IPS-NIHi11 (cell line): ENCODE measurements at regions not wholly inside any gene's neighbourhood (a gene's known extent, or its start where the extent isn't known, plus 50 kb on each side); places are given as distances from the start of the nearest gene placed in this dataset.
"Not testable (repeated sequence)": the region's sequence is repeated elsewhere in the genome, so short reads cannot be mapped to it uniquely, and the experiment has no call there.

Experiments used
- DNase-seq: peaks from one replicate; pipeline ENCODE4 v3.0.0; 2012; ENCODE audit warnings: mixed read lengths, low spot score

DNA sequence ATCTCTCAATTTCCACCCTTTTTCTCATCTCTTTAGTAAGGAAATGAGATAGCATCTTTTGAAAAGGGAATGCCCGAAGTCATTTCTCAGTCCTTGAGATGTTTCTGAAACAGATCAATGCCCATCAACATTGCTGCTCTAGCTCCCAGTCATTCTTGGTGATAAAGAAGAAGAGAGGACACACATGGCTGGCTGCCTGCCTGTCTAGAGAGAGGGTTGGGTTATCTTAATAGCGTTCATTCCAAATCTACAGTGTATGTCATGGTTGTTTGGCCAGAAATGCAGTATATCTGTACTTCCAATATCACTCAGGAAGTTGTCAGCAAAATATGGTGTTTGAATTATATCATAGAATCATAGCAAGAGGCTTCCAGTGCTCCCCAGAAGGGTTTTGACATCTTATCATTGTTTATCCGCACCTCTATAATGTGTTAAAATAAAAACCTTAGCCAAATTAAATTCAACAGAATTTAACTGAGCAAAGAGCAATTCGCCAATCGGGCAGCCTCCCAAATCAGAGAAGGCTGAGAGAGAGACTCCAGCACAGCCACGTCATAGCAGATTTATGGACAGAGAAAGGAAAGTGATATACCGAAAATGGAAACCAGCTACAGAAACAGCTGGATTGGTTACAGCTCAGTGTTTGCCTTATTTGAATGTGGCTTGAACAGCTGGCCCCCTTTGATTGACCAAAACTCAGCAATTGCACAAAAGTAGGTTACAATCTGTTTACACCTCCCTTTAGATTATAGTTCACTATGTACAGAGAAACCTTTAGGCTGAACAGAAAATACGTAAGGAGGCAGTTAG is 321.0 kb upstream of the FRG1 start:
- not testable (repeated sequence) for DNase-seq

DNA sequence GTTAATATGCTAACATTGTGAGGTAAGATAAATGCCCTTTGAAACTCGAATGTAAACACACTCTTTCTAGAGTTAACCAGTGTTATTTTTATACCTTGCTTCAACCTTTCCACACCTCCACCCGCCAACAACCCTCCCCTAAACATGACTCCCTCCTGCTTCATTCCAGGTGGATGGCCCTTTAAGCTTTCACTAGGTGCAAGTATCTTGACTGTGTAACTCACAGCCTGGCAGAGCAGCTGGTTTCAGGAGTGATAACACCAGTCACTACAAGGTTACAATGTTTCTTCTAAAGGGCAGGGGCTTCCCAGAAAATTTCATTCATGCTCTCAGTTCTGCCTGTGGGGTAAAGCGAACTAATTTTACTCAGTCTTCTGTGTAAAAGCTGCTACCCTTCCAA is 318.1 kb upstream of the FRG1 start:
- not testable (repeated sequence) for DNase-seq

DNA sequence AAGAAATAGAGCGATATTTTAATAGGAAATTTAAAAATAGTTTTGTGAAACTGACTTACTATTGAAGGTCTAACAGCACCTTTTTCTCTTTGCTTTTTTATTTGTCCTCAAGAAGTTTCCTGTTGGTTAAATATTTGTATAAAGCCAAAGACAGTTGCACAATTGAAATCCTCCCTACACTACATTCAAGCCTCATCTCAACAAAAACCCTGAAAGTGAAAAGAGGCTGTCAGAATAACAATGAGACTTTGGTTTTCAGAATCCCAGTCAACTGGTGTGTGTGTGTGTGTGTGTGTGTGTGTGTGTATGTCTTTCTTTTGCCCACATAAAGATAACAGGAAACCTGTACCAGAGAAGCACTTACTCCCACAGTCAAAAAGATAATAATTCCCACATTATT is 313.6 kb upstream of the FRG1 start:
- not testable (repeated sequence) for DNase-seq

GRCh38 chr4:189629733-189630132 is 310.9 kb upstream of the FRG1 start:
- DNase-seq, result not testable (repeated sequence)

DNA sequence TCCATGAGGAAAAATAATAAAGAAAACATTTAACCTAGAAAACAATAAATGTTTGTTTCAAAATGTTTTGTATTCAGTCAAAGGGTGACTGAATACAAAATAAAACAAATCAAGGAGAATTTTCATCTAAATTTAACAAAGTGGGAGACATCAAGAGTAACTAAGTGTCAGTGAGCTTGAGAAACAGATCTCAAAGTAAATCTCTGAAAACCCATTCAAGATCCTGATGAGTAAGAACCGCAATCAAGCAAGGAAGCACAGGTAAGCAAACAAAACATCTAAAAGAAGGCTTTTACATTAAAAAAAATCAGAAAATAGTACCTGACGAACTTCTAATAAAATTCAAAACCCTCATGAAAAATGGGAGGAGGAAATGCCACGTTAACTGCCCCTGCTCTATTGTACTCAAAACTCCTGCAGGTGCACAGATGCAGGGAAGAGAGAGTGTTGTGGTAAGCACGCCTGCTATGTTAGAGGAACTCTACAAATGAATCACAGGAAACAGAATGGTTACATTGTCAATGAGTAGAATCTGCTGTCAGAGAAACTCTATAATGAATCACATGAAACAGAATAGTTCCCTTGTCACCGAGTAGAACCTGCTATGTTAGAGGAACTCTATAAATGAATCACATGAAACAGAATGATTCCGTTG is 309.6 kb upstream of the FRG1 start:
- not testable (repeated sequence) for DNase-seq

DNA sequence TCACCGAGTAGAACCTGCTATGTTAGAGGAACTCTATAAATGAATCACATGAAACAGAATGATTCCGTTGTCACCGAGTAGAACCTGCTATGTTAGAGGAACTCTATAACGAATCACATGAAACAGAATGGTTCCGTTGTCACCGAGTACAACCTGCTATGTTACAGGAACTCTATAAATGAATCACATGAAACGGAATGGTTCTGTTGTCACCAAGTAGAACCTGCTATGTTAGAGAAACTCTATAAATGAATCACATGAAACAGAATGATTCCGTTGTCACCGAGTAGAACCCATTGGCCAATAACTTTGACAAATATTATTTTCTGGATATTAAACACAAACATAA is 309.1 kb upstream of the FRG1 start:
- DNase-seq, result not testable (repeated sequence)

DNA sequence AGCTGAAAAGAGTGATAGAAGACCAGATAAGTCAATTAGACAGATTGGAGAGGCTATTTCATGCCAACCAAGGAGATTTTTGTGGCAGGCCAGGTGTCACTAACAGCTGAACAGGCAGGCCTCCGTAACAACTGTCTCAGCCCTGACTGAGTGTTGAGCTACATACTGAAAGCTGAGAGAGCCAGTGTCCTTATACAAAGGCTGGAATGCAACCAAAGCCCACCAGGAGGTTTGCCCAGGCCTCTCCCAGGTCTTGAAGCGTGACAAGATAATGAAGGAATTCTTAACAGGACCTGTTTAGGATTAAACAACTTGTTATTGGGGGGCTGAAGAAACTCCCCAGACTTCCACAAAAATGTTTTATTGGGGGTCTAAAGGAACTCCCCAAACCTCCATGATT is 290.2 kb upstream of the FRG1 start:
- DNase-seq, result not testable (repeated sequence)

DNA sequence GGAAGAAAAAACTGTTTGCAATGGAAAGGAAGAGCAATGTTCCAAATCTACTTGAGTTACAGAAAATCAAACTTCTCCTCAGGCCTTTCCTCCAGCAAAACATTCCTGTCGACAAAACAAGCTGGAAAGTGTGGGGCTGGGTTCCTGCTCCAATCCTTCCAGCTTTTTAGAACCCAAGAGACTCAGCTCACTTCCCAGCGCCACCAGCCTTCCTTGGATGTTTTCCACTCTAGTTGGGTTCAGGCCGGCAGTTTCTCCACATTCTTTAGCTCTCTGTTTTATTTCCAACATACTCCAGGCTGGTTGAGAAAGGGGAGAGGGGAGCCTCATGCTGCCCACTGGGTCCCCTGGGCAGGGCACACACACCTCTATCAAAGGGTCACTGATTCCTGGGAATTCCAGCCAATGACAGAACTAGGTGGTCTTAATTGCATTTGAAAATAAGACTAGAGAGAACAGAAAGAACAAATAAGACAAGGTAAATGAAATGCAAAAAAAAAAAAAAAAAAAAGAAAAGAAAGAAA is 287.5 kb upstream of the FRG1 start:
- not testable (repeated sequence) for DNase-seq

- DNase-seq, result not testable (repeated sequence)
Observed at GRCh38 chr4:189653983-189654382, 286.7 kb upstream of the FRG1 start.

GRCh38 chr4:189654396-189654795 is 286.3 kb upstream of the FRG1 start:
- DNase-seq, result not testable (repeated sequence)

DNA sequence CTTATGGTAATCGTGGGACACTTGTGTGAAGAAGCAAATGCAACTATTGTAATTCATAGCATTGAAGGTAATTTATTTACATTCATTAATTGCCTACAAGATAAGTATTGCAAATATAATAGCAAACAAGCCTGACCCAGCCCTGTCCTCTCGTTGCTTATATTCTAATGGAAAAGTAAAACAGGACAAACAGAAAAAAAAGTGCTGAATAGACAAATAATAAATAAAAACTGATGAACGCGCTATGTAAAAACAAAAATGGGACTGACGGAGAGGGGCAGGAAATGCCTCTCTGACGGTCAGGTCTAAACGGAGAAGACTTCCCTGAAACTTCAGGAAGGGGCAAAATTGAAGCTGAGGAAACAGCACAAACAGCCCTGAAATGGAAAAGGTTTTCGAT is 284.9 kb upstream of the FRG1 start:
- DNase-seq, result not testable (repeated sequence)

- no peak for DNase-seq
Observed at GRCh38 chr4:189656641-189657040, 284.0 kb upstream of the FRG1 start.

DNA sequence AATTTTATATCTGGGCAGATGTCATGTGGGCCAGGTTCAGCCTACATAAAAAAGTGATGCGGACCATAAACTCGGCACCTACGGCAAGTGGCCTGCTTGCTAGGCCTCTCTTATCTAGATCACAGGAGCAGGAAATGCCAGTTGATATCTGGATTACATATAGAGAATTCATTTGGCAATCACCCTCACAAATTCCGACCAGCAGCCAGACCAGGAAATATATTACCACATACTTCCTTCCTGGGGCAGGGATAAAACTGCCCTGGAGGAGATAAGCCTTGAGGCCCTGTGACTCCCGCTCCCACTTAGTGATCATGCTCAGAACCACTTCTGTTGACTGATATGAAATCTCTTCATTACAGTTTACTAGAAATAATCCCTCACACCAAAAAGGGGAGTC is 282.4 kb upstream of the FRG1 start:
- not testable (repeated sequence) for DNase-seq

GRCh38 chr4:189658831-189659230 is 281.8 kb upstream of the FRG1 start:
- DNase-seq, result not testable (repeated sequence)

- no peak for DNase-seq
Observed at GRCh38 chr4:189659287-189659686, 281.4 kb upstream of the FRG1 start.

DNA sequence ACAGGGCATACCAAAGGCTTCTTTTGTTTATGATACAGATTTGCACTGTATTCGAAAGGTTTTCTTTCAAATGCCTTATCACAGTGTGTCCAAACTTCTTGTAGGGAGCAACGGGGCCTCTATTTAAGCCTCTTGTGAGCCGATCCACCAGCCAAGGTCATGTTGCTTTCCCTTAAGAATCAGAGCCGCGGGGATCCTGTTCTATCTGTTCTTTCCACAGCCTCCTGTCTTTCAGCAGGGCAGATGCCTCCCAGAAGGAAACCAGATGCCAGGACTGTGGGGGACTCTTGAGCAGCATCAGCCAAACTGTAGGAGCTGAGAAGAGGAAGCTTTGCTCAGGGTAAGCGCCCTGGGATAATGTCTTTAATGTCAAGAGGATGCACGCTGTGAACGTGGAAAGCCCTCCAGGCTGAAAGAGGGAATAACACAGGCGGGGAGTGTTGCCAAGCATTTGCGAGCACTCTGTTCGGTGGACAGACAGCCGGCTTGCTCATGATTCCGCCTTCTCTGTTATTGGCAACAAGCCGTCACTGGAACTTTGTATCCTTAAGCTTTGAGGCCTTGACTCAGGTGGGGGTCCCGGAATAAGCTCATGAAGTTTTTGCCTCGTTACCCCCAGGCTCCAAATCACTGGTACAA is 279.8 kb upstream of the FRG1 start:
- DNase-seq, result peak; percentile 4

DNA sequence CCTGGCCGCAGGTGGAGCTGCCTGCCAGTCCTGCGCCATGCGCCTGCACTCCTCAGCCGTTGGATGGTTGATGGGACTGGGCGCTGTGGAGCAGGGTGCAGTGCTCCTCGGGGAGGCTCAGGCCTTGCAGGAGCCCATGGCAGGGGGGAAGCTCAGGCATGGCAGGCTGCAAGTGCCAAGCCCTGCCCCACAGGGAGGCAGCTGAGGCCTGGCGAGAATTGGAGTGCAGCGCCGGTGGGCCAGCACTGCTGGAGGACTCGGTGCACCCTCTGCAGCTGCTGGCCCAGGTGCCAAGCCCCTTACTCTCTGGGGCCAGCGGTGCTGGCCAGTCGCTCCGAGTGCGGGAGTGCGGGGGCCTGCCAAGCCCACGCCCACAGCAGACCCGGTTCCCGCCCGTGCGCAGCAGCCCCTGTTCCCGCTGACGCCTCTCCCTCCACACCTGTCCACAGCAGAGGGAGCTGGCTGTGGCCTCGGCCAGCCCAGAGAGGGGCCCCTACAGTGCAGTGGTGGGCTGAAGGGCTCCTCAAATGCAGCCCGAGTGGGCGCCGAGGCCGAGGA is 275.9 kb upstream of the FRG1 start:
- DNase-seq, result no peak

DNA sequence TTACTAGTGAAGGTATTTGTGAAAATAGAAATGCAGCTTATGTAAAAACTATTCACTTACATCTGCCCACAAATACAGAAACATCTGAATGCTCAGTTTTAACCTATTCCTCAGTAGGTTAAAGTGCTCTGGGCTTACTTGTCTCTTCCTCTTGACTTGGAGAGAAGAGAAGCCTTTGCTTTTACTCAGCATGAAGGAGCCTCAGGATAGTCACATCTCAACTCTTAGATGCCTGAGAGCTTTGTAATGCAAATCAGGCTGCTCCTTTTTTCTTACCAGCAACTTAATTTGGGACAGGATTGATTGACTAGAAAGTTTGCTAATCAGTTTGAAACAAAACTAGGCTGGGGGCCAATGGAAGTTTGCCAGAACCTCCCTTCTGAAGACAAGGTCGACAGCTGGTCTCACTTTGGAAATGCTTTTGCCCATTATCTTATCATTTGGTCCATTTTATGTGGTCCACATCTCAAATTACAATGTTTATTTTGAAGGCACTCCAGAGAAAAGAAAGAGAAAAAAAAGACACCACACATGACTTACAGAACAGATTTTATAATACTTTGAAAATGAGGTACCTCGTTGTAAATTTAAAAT is 274.9 kb upstream of the FRG1 start:
- DNase-seq, result not testable (repeated sequence)

DNA sequence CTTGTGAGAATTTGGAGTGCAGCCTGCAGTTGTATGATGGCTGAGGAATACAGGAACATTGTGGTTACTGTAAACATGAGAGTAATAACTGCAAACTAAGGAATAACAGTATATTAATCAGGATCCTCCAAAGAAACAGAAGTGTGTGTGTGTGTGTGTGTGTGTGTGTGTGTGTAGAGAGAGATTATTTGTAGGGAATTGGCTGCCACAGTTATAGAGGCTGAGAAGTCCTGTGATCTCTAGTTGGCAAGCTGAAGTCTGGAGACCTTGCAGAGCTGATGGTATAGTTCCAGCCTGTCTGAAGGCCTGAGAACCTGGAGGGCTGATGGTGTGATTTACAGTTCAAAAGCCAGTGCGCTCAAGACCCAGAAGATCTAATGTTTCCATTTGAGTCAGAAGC is 273.3 kb upstream of the FRG1 start:
- not testable (repeated sequence) for DNase-seq

DNA sequence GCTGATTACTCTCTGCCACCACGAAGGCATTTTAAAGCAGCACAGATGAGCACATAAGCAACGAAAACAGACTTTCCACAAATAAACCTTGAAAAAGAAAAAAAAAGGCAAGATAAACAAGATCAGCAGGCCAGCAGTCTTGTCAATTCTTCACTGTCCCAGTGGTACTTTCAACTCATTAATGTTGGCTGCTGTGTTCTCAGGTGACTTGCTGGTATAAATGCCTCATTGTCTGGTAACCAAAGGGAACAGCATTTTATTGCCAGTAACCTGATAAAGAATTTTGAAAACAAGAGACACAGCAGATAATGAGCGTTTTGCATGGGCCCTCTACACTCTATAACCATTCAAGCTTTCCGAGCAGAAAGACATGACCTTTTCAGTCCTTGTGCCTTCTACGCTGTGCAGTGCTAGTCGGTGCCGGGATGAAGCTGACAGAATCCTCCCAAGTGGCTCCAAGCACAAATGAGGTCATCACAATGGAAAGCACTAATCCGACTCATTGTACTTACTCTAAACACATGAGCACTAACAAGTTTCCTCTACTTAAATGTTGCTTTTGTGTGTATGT is 242.9 kb upstream of the FRG1 start:
- not testable (repeated sequence) for DNase-seq

DNA sequence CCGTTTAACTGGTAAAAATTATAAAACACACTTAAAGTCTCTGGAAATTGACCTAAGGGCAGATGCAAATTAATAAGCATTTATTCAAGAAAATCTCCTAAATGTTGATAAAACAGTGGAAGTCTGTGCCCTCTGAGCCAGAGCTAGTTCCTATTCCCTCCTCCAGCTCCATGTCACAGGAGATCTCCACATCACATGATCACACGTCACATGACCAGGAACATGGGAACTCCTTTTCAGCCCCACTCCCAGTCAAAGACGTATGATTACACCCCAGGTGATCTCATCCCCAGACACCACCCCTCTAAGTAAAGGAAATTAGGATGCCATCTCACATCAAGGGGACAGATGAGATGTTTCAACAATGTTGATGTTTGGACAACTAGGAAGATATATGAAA is 237.7 kb upstream of the FRG1 start:
- not testable (repeated sequence) for DNase-seq

DNA sequence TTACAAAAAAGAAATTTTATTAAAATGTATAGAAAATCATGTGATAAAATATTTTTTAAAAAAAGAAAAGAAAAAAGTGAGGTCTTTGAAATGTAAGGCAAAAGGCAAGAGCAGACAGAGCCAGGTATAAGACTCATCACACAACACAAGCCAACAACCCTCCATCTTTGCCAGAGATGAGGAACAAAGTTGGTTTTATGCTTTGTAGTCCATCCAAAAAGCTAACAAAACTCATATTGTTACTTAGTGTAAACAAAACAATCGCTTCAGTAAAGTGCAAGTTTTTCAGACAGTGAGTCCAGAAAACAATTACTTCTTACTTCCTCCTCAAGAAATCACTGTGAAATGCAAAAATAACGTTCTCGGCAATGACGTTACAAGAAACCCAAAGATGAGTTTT is 233.9 kb upstream of the FRG1 start:
- not testable (repeated sequence) for DNase-seq
